CMK (cell line): ENCODE measurements at regions not wholly inside any gene's neighbourhood (a gene's known extent, or its start where the extent isn't known, plus 50 kb on each side); places are given as distances from the start of the nearest gene placed in this dataset.
"Not testable (repeated sequence)": the region's sequence is repeated elsewhere in the genome, so short reads cannot be mapped to it uniquely, and the experiment has no call there.

Experiments
- DNase-seq: peaks from one replicate; pipeline ENCODE4 v3.0.0-alpha.2; 2010; ENCODE audit warnings: low read depth

DNA sequence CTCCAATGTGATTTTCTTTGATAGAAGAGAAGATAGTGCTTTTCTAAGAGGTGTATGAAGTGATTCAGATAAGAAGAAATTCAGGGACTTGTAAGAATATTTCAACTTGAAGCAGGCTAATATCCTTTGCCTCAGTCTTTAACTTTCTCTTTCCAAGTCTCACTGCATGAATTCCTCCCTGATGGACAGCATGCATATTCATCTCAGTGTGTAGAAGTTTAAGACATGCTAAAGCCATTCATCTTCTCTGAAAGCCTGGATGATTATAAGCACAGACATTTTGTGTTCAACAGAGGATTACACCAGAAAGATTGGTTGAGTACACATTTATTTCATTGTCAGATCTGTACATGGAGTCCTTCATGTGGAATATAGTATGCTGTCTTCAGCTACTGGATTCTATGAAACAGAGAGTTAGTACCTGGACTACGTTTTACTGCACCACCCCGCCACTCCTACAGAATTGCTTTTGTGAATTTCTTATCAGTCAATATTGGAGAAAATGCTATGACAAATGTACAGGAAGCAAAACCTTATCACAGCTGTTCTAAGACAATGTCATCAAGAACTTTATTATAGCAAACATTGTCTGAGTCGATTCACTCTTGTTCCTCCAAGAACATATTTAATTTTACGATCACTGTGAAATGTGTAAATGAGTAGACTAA, 1346.1 kb downstream of the OTOL1 start:
- DNase-seq = no peak

- no peak for DNase-seq
Measured at GRCh38 chr3:162845918-162846317, 1349.3 kb downstream of the OTOL1 start.

- DNase-seq = no peak
Measured at GRCh38 chr3:162847511-162847910, 1350.9 kb downstream of the OTOL1 start.

- no peak for DNase-seq
Measured at GRCh38 chr3:162863579-162863978, 1367.0 kb downstream of the OTOL1 start.

GRCh38 chr3:162865466-162865865, 1368.9 kb downstream of the OTOL1 start:
- no peak for DNase-seq

GRCh38 chr3:162879021-162879562, 1382.5 kb downstream of the OTOL1 start:
- DNase-seq = no peak

- no peak for DNase-seq
Measured at GRCh38 chr3:162884373-162884772, 1387.8 kb downstream of the OTOL1 start.

DNA sequence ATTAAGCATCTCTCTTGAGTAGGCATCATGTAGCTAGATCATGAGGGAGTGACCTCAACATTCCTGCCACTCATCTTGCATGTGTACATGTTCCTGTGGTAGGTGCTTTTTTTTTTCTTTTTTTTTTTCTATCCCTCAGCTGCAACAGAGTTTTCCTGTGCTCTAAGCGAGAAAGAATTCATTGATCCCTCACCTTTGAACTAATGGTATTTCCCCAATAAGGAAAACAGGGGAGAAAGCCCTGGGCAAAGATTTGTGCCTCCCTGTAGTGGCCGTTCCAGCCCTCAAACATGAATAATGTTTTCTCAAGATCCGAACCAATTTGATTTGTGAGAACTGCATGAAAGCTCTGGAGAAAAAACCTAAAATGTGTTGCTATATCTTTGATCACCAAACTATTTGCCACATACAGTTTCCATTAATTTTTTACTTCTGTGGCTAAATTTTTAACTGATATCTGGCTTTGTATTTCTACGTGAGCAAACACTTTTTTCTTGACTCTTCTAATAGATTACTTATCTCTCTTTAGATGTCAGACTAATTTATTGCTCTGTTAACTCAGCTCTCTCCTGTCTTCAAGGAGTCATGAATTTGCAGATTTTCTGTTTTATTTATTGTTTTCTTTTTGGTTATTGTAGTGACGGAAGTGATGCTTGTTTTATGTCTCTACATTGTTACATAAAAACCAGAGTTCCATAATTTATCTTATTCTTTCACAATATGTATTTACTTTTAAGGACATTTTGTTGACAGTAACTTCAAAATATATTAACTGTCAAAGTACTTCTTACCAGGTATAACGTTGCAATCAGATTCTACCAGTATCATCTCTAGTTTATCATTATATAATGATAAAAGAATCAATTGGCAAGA, 1396.5 kb downstream of the OTOL1 start:
- DNase-seq = no peak

GRCh38 chr3:162897291-162897690, 1400.7 kb downstream of the OTOL1 start:
- DNase-seq = no peak

GRCh38 chr3:162932503-162932902, 1435.9 kb downstream of the OTOL1 start:
- DNase-seq = no peak

GRCh38 chr3:162933656-162934055, 1437.0 kb downstream of the OTOL1 start:
- DNase-seq = no peak

- no peak for DNase-seq
Measured at GRCh38 chr3:162936706-162937105, 1440.1 kb downstream of the OTOL1 start.

GRCh38 chr3:162938083-162938482, 1441.5 kb downstream of the OTOL1 start:
- no peak for DNase-seq

DNA sequence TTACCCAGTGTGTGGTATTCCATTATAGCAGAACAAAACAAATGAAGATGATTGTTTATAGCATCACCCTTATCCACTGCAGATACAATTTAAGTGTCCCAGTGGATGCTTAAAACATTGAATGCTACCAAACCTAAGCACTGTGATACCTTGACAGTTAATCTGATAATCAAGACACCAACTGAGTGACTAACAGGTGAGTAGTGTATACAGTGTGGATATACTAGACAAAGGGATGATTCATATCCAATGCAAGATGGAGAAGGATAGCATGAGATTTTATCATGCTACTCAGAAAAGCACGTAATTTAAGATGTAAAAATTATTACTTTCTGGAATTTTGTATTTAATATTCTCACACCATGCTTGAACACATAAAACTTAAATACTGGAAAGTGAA, 1449.0 kb downstream of the OTOL1 start:
- DNase-seq = no peak

- DNase-seq = no peak
Measured at GRCh38 chr3:162956711-162957110, 1460.1 kb downstream of the OTOL1 start.

GRCh38 chr3:162960269-162960668, 1463.7 kb downstream of the OTOL1 start:
- DNase-seq = no peak

GRCh38 chr3:162970292-162970691, 1473.7 kb downstream of the OTOL1 start:
- no peak for DNase-seq

DNA sequence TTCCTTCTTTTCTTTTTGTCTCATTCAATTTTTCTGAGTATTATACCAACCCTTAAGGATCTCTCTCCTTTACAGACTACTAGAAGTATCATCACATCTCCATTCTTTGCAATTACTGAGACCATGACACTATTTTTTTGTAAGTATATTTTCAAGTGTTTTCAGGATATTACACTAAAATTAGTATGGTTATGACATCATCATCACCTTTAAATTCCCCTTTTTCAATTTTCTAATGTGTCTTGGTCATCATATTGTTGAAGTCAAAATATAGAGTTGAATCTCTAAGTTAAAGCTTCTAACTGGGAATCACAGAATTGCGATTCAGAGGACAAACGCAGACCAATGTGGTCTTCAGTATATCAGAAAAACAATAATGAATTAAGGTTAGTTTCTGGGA, 1475.1 kb downstream of the OTOL1 start:
- DNase-seq = no peak

- DNase-seq = no peak
Measured at GRCh38 chr3:162973428-162973917, 1476.9 kb downstream of the OTOL1 start.

DNA sequence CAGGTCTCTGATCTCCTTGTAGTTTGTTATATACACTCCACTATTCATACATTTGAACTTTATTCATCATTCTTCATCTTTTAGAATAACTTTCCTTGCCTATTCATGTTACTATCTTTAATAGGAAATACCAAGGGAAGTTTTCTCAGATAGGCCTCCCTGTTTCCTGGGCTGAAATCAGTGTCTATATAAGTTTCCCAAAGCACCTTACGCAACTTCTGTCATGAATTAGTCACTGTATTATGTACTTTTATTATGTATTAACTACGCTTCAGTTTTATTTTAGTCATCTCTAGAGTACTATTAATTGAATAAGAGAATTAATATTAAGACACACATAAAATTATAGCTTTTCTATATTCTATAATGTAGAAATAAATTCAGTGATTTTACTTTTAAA, 1481.5 kb downstream of the OTOL1 start:
- no peak for DNase-seq

DNA sequence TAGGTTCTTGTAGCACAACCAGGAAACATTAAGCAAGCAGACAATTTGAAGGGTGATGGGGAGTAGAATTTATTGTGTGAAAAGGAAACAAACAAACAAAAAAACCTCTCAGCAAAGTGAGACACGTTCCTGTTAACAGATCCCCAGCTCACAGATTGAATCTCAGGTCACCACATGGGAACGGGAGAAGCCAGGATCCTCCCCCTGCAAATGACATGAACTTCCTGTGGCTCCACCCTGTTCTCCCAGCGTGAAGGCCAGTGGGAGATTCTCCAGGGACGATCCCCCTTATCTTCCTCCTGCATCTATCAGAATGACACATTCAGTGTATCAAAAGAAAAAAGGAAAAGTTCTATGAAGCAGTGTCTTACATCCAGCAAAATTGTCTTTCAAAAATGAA, 1488.1 kb downstream of the OTOL1 start:
- DNase-seq = no peak

- DNase-seq = not testable (repeated sequence)
Measured at GRCh38 chr3:162987085-162987794, 1490.6 kb downstream of the OTOL1 start.
